Fibroblast of villous mesenchyme (primary cell): ENCODE measurements at regions not wholly inside any gene's neighbourhood (a gene's known extent, or its start where the extent isn't known, plus 50 kb on each side); places are given as distances from the start of the nearest gene placed in this dataset.

Experiments used
- DNase-seq: peaks from one replicate; pipeline ENCODE4 v3.0.0-alpha.2; 2010; ENCODE audit warnings: low read depth
- H3K4me3 ChIP-seq: 2 replicates; pipeline ENCODE4 v1.5.1; 2011; ENCODE audit warnings: low read depth, mild to moderate bottlenecking, low read length
- TF ChIP-seq, protein P1 (sequence below): IDR thresholded peaks from 2 replicates; pipeline ENCODE4 v1.5.1; 2012; ENCODE audit warnings: low read depth, mild to moderate bottlenecking, low read length; ENCODE audit not compliant: insufficient read depth

DNA sequence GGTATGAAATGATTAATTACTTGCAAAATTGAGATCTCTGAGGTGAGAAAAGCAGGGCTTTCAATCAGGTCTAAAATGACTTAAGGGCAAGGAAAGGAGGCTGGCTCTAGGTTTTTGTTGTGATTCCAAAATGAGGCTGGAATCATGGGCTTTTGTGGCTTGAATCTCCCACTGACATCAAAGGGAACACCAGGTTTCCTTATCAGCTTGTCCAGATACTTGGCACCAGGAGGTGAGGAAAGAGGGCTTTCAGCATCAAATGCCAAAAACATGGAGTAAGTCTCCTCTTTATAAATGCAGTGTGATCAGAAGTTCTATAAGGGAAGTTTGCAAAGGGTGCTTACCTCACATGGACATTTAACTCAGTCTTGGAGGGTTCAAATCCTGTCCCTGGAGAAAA lies 402.3 kb downstream of the NDFIP2 start:
- TF ChIP-seq, protein P1, sequence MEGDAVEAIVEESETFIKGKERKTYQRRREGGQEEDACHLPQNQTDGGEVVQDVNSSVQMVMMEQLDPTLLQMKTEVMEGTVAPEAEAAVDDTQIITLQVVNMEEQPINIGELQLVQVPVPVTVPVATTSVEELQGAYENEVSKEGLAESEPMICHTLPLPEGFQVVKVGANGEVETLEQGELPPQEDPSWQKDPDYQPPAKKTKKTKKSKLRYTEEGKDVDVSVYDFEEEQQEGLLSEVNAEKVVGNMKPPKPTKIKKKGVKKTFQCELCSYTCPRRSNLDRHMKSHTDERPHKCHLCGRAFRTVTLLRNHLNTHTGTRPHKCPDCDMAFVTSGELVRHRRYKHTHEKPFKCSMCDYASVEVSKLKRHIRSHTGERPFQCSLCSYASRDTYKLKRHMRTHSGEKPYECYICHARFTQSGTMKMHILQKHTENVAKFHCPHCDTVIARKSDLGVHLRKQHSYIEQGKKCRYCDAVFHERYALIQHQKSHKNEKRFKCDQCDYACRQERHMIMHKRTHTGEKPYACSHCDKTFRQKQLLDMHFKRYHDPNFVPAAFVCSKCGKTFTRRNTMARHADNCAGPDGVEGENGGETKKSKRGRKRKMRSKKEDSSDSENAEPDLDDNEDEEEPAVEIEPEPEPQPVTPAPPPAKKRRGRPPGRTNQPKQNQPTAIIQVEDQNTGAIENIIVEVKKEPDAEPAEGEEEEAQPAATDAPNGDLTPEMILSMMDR: no peak
- H3K4me3 ChIP-seq: no peak overlapping the region
- DNase-seq: no peak

DNA sequence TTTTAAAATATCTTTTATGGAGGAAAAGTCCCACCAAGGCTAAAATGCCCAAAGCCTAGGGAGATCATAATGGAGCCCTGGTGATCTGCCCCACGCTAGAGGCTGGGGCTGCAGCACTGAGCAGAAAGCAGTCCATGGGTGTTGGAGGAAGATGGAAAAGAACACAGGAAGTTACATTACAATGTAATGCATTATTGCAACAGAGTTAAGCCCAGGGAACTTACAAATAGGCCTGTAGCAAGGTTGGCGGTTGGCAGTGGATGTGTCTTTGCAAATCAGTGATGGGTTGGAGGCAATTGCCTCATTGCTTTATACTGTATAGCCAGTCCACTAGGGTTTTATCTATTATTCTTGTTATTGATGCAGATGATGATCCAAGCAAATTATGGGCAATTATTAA lies 399.9 kb downstream of the NDFIP2 start:
- peak; percentile 28 for DNase-seq
- no peak overlapping the region for H3K4me3 ChIP-seq
- TF ChIP-seq, protein P1: no peak

DNA sequence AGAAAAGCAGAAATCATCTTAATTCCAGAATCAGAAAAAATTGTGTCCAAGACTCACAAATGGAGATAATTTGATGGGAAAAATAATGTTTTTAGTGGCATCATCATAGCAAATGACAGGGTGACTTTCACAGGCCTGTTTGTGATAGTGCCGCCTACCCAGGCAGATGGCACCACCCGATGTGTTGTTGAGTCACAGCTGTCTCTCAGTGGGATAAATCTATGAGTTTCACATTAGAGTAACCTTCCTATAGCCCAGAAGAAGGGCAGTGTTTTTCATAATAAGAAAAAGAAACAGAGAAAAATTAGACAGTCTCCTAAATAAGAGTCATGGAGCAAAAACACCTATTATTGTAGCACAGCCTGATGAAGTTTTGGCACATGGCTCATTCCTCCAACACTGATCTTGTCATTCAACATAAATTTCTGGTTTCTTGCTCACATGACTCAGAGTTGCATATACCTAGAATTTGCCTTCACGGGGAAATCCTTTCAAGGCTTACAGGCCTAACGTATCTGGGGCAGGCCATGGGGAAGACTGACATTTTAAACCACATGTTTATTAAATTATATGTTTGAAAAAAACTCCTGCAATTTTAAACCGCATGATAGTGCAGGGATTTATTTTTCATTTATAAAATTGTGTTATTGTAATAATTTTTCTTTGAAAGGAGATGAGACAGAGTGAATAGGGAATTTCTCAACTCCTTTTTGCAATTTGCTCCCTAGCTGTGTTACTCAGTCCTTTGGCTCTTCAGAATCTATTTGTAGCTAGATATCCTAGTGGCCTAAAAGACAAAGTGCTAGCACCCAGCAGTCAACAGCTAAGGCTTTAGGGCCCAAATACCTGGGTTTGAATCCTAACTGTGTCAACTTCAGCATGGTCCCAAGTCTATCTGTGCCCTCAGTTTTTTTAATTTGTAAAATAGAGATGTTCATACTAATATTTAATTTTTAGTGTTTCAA lies 393.7 kb downstream of the NDFIP2 start:
- TF ChIP-seq, protein P1: no peak
- no peak for DNase-seq
- H3K4me3 ChIP-seq: no peak overlapping the region

DNA sequence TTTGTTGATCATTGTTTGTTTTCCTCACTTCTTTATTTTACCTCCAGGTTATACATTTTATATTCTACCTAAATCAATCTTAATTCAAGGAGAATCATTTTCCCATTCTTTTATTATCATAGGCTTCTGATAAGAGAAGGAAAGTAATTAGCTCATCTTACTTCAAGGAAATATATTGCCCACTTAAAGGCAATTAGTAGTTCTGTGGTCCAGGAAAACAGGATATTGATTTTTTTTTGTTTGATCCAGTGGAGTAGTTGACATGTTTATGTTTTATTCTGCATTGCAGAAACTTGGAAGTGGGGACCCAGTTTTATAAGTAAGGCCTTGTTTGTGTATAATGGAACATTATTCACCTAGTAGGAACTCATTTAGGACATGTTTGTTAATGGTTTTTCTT lies 390.6 kb downstream of the NDFIP2 start:
- no peak overlapping the region for H3K4me3 ChIP-seq
- no peak for DNase-seq
- TF ChIP-seq, protein P1: no peak

DNA sequence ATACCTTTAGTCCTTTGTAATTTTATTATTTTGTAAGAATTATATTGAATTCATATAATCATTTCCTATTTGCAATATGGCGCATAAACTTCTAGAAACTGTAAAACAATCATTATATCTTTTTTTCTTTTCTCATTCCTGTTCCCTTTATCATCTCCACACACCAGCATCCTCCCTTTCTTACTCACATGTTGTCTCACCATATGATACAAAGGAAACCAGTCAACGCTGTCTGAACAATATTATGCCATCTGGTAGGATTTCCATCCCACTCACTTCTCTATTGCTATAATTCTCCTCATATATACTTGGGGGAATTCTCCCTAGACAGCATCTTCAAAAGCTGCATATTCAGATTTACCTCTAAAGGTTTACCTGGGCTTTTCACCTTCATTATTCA lies 389.8 kb downstream of the NDFIP2 start:
- DNase-seq: no peak
- TF ChIP-seq, protein P1: no peak
- no peak overlapping the region for H3K4me3 ChIP-seq

DNA sequence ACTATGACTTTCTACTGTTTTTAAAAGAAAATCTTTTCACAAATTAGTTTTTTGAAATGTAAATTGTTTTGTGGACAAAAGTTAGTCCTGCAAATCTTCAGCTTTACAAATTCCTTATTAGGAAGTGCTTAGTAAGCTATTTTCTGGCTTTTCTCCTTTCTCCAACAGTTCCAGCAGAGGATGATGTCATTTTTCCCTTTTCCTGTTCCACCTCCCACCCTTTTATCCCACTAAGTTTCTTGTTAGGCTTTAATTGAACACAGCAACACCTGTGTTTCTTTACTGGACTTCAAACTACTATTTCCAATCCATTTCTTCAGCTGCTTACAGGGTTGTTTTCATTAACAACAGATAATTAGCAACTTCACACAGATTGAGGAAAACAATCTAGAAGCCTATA lies 389.2 kb downstream of the NDFIP2 start:
- peak; percentile 6 for DNase-seq
- H3K4me3 ChIP-seq: no peak overlapping the region
- TF ChIP-seq, protein P1: no peak

DNA sequence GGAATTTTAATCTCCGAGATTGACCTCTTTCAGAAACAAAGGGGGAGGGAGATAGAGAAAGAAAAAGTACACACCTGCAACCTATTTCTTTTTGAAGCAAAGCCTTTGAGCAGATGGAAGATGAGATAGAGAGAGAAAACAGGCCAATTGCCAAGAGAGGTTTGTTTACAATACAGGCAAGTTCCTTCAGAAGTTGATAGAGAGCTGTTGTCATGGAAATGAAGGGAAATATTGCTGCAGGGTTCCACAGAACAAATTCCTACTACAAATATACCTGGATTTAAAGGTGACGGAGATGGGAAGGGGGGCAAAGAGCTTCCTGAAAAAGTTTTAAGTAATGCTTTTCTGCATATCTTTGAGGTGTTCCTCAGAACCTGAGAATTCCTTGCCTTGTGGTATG lies 388.4 kb downstream of the NDFIP2 start:
- DNase-seq: peak; percentile 15
- TF ChIP-seq, protein P1: no peak
- H3K4me3 ChIP-seq: no peak overlapping the region
